ENCODE measurements at regions not wholly inside any gene's neighbourhood (a gene's known extent, or its start where the extent isn't known, plus 50 kb on each side); places are given as distances from the start of the nearest gene placed in this dataset.
"Not testable (repeated sequence)": the region's sequence is repeated elsewhere in the genome, so short reads cannot be mapped to it uniquely, and the experiment has no call there.

DNA sequence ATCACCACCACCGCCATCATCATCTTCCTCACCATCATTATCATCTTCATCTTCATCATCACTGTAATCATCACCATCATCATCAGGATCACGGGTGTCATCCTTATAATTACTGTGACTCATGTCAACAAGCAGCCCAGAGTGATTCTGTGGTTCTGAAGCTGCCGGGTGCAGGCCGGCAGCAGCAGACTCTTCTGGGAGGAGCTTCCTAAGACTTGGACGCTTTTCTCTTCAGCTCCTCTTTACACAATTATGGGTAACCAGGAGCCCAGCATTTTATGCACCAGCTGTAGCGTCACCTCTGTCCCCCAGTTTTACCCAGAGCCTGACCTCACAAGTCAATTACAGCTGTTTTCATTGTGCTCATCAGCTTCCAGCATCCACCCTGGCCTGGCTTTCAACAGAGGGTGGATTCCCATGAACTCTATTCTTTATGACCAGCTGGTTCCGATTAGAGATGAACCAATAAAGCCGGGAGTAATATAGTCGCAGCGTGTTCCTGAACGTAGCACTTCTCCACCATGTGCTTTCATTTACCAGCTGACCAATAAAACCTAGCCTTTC, 275.8 kb downstream of the FOXL1 start:
- H3K27ac ChIP-seq, result no peak overlapping the region
- no peak for TF ChIP-seq ZFX (IDR thresholded peaks at IDR 0.05; ENCODE audit: borderline replicate concordance)
- TF ChIP-seq, protein P1, sequence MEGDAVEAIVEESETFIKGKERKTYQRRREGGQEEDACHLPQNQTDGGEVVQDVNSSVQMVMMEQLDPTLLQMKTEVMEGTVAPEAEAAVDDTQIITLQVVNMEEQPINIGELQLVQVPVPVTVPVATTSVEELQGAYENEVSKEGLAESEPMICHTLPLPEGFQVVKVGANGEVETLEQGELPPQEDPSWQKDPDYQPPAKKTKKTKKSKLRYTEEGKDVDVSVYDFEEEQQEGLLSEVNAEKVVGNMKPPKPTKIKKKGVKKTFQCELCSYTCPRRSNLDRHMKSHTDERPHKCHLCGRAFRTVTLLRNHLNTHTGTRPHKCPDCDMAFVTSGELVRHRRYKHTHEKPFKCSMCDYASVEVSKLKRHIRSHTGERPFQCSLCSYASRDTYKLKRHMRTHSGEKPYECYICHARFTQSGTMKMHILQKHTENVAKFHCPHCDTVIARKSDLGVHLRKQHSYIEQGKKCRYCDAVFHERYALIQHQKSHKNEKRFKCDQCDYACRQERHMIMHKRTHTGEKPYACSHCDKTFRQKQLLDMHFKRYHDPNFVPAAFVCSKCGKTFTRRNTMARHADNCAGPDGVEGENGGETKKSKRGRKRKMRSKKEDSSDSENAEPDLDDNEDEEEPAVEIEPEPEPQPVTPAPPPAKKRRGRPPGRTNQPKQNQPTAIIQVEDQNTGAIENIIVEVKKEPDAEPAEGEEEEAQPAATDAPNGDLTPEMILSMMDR (IDR thresholded peaks at IDR 0.05), result no peak

DNA sequence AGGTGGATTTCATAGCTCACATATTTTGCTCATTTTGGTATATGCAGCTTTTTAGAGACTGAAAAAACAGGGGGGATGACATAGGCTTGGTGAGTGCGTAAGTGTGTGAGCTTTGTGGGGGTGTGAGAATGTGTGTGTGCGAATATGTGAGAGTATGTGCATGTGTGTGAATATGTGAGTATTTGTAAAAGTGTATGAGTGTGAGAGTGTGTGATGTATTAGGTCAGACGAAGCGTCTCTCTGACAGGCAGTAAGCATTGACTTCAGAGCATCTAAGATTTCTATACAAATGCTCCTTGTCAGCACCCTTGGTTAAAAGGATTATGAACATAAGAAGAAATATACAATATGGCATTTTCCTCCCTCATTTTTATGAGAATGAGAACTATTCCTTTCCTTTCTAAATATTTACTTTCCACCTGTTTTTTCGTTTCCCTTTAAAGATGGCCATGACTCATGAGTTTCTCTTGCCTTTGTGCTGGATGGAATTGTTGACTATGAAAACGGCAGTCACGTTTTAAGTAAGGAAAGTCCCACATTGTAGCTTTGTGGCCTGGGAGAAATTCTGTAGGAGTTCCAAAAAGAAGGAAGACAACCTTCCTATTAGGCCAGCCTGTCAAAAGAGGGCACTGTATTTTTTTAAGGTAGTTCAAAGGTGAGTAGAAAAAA, 276.4 kb downstream of the FOXL1 start:
- H3K27ac ChIP-seq, result no peak overlapping the region
- no peak for TF ChIP-seq ZFX (IDR thresholded peaks at IDR 0.05; ENCODE audit: borderline replicate concordance)
- TF ChIP-seq, protein P1 (IDR thresholded peaks at IDR 0.05), result no peak

DNA sequence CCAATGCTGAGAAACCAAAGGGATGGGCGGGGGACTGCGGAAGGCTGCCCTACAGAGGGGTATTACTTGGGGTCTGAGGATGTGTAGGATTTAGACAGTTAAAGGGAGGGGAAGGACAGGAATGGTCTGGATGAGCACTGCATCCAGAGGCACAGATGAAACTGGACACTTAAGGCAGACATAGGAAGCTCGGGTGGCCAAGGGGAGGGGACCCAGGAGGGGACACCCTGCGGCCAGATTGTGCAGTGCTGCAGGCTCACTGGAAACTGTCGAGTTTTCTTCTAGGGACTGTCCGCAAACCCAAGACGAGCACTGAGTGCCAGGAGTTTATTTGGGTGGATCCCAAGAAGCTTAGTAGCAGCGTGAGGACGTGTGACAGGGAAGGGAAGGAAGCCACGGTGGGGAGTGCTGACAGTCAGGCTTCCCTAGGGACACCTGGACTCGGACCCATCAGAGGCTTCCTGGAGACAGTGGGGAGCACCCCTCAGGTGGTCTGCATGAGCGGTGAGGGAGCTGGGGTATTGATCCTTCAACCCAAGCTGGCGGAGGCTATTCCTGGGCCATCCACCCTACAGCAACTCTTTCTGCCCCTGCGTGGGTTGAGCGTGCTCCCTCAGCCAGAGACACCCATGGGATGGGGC, 278.7 kb downstream of the FOXL1 start:
- no peak overlapping the region for H3K27ac ChIP-seq
- no peak for TF ChIP-seq ZFX (IDR thresholded peaks at IDR 0.05; ENCODE audit: borderline replicate concordance)
- TF ChIP-seq, protein P1 (IDR thresholded peaks at IDR 0.05), result no peak

DNA sequence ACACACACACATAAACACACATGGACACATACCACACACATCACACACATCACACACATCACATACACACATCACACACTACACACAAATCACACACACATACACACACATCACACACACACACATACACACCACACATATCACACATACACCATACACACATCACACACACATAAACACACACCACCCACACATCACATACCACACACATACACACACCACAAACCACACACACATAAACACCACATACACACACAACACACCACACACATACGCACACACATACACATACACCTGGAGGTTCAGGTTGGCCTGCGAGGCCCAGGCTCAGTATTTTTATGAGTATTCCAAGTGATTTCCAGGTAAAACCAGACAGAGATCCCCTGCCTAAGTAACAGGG, 279.5 kb downstream of the FOXL1 start:
- TF ChIP-seq ZFX (IDR thresholded peaks at IDR 0.05; ENCODE audit: borderline replicate concordance), result no peak
- TF ChIP-seq, protein P1 (IDR thresholded peaks at IDR 0.05), result no peak
- H3K27ac ChIP-seq, result no peak overlapping the region

DNA sequence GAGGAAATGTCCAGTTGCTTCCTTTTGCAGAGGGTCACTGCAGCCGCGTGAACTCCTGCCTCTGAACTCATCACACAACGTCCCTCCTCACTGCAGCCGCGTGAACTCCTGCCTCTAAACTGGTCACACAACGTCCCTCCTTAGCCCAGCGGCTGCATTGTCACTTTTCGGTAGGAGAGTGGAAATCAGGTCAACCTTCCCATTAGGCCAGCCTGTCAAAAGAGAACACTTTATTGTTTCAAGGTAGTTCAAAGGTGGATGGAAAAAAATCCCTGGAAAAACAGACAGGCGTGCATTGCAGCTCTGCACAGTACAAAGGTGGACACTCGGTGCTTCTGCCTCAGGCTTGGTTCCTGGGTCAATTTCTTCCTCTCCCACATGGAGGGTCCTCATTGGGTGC, 280.2 kb downstream of the FOXL1 start:
- no peak overlapping the region for H3K27ac ChIP-seq
- TF ChIP-seq ZFX (IDR thresholded peaks at IDR 0.05; ENCODE audit: borderline replicate concordance), result no peak
- TF ChIP-seq, protein P1 (IDR thresholded peaks at IDR 0.05), result no peak

DNA sequence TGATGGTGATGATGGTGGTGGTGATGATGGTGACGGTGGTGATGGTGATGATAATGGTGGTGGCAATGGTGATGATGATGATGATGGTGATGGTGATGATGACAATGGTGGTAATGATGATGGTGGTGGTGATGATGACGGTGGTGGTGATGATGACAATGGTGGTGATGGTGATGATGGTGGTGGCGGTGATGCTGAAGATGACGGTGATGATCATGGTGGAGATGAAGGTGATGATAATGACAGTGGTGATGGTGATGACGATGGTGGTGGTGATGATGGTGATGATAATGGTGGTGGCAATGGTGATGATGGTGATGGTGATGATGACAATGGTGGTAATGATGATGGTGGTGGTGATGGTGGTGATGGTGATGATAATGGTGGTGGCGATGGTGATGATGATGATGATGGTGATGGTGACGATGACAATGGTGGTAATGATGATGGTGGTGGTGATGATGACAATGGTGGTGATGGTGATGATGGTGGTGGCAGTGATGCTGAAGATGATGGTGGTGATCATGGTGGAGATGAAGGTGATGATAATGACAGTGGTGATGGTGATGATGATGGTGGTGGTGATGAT, 283.0 kb downstream of the FOXL1 start:
- not testable (repeated sequence) for H3K27ac ChIP-seq

DNA sequence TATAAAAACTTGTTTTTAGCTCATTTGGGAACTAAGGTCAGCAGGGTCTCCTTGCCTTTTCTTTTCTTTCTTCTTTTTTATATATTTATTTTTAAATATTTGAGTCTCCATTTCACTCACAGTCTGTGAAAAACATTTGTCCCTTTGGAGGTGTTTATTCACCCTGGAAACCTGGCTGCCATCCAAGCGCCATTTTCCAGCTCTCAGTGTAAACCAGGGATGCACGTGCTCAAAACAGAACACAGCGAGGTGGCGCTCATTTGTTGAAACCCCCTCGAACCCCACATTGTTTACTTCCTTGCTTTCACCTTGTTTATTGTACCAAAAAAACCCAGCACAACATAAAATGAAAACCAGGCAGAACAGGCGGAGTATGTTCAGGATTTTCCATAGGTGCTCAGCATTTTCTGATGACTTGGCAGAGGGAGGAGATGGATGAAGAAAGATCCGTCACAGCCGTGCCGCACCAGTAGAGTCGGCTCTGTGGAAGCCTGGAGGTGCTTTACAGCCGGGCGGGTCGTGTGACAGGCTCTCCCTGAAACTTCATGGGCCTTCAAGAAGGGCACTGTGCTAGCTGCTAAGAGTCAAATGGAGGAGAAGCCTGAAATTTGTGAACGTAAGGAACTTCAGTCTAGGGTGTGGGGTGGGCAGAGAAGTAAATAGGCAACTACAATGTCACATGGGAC, 284.4 kb downstream of the FOXL1 start:
- H3K27ac ChIP-seq, result no peak overlapping the region
- TF ChIP-seq, protein P1 (IDR thresholded peaks at IDR 0.05), result no peak
- TF ChIP-seq ZFX (IDR thresholded peaks at IDR 0.05; ENCODE audit: borderline replicate concordance), result no peak

Data from 22Rv1 (cell line).